GM23338 (cell line): ENCODE measurements at regions not wholly inside any gene's neighbourhood (a gene's known extent, or its start where the extent isn't known, plus 50 kb on each side); places are given as distances from the start of the nearest gene placed in this dataset.

Source experiments
- ATAC-seq: fragments of 200-7000 bp; cut with Tn5 transposase; 3 replicates; pipeline ENCODE4 v1.9.1; 2020
- DNase-seq: peaks from one replicate; pipeline ENCODE4 v3.0.0-alpha.2; 2015; ENCODE audit warnings: low spot score
- H2AFZ ChIP-seq: fragments of 200-600 bp; sonication (generic); 2 replicates; pipeline ENCODE4 v1.8.0; 2016; ENCODE audit warnings: antibody characterized with exemption, mild to moderate bottlenecking, moderate library complexity
- H3F3A ChIP-seq: fragments of 200-600 bp; sonication (generic); replicated peaks from 2 replicates; pipeline ENCODE4 v1.8.0; 2017; ENCODE audit warnings: antibody characterized with exemption, mixed run types, low read depth
- H3K27ac ChIP-seq: fragments of 200-600 bp; sonication (generic); 2 replicates; pipeline ENCODE4 v1.6.1; 2016; ENCODE audit warnings: low read depth
- H3K27me3 ChIP-seq: fragments of 200-600 bp; sonication (generic); 2 replicates; pipeline ENCODE4 v1.8.0; 2016; ENCODE audit warnings: mild to moderate bottlenecking, mixed run types, moderate library complexity; ENCODE audit not compliant: insufficient read depth
- H3K36me3 ChIP-seq: fragments of 200-600 bp; sonication (generic); 2 replicates; pipeline ENCODE4 v1.8.0; 2016; ENCODE audit warnings: mild to moderate bottlenecking; ENCODE audit not compliant: insufficient read depth
- H3K4me1 ChIP-seq: fragments of 200-600 bp; sonication (generic); 2 replicates; pipeline ENCODE4 v1.8.0; 2016; ENCODE audit warnings: mild to moderate bottlenecking, moderate library complexity; ENCODE audit not compliant: insufficient read depth
- H3K4me2 ChIP-seq: fragments of 200-600 bp; sonication (generic); 2 replicates; pipeline ENCODE4 v1.7.1; 2017; ENCODE audit warnings: mixed run types
- H3K4me3 ChIP-seq: fragments of 200-600 bp; sonication (generic); 2 replicates; pipeline ENCODE4 v1.6.1; 2016; ENCODE audit warnings: mixed run types
- H3K79me2 ChIP-seq: fragments of 200-600 bp; sonication (generic); replicated peaks from 2 replicates; pipeline ENCODE4 v1.8.0; 2017; ENCODE audit warnings: mild to moderate bottlenecking; ENCODE audit not compliant: insufficient read depth
- H3K9me2 ChIP-seq: fragments of 200-600 bp; sonication (generic); 2 replicates; pipeline ENCODE4 v1.8.0; 2017; ENCODE audit not compliant: insufficient read depth
- H4K20me1 ChIP-seq: fragments of 200-600 bp; sonication (generic); replicated peaks from 2 replicates; pipeline ENCODE4 v1.8.0; 2017; ENCODE audit warnings: mild to moderate bottlenecking; ENCODE audit not compliant: insufficient read depth
- H3K27ac Mint-ChIP-seq: 2 replicates; pipeline ENCODE4 v1.8.0; 2020; ENCODE audit warnings: inconsistent platforms, mild to moderate bottlenecking, moderate library complexity, mixed read lengths
- H3K27me3 Mint-ChIP-seq: 3 replicates; pipeline ENCODE4 v1.8.0; 2022; ENCODE audit warnings: low read depth, mild to moderate bottlenecking, moderate library complexity, mixed read lengths, inconsistent platforms; ENCODE audit not compliant: insufficient read depth, poor library complexity
- H3K36me3 Mint-ChIP-seq: 3 replicates; pipeline ENCODE4 v1.8.0; 2021; ENCODE audit warnings: low read depth, mild to moderate bottlenecking, inconsistent platforms, moderate library complexity, mixed read lengths
- H3K4me1 Mint-ChIP-seq: 3 replicates; pipeline ENCODE4 v1.8.0; 2020; ENCODE audit warnings: mild to moderate bottlenecking, inconsistent platforms, mixed read lengths
- H3K4me3 Mint-ChIP-seq: 3 replicates; pipeline ENCODE4 v1.8.0; 2021; ENCODE audit warnings: moderate library complexity, mild to moderate bottlenecking, inconsistent platforms, mixed read lengths
- H3K9me3 Mint-ChIP-seq: 3 replicates; pipeline ENCODE4 v1.8.0; 2020; ENCODE audit warnings: moderate library complexity, mild to moderate bottlenecking, inconsistent platforms, mixed read lengths
- CREB1 ChIP-seq: fragments of 250-450 bp; sonication (Bioruptor Pico); IDR thresholded peaks from 2 replicates; pipeline ENCODE4 v1.5.0; 2020; ENCODE audit warnings: low read depth, mild to moderate bottlenecking, moderate library complexity
- EZH2 ChIP-seq: fragments of 200-600 bp; sonication (generic); IDR thresholded peaks from one replicate; pipeline ENCODE4 v1.8.0; 2017; ENCODE audit warnings: antibody characterized with exemption, mild to moderate bottlenecking, low read depth; ENCODE audit not compliant: unreplicated experiment
- EZH2phosphoT487 ChIP-seq: fragments of 200-600 bp; sonication (generic); IDR thresholded peaks from one replicate; pipeline ENCODE4 v1.8.1; 2018; ENCODE audit warnings: antibody characterized with exemption; ENCODE audit not compliant: unreplicated experiment
- JUNB ChIP-seq: IDR thresholded peaks from one replicate; pipeline ENCODE4 v1.6.1; 2016; ENCODE audit warnings: antibody characterized with exemption; ENCODE audit not compliant: unreplicated experiment
- NANOG ChIP-seq: IDR thresholded peaks from 2 replicates; pipeline ENCODE4 v1.6.1; 2016; ENCODE audit warnings: antibody characterized with exemption, borderline replicate concordance
- POLR2AphosphoS5 ChIP-seq: IDR thresholded peaks from 2 replicates; pipeline ENCODE4 v1.6.1; 2016; ENCODE audit warnings: antibody characterized with exemption, low read depth
- STAT1 ChIP-seq: IDR thresholded peaks from one replicate; pipeline ENCODE4 v1.6.1; 2016; ENCODE audit warnings: antibody characterized with exemption; ENCODE audit not compliant: unreplicated experiment
- ZNF114 ChIP-seq: fragments of 250-450 bp; sonication (Bioruptor Pico); IDR thresholded peaks from 2 replicates; pipeline ENCODE4 v1.5.0; 2020; ENCODE audit warnings: mild to moderate bottlenecking, moderate library complexity
- ZNF331 ChIP-seq: fragments of 250-450 bp; sonication (Bioruptor Pico); IDR thresholded peaks from 2 replicates; pipeline ENCODE4 v1.5.0; 2020; ENCODE audit warnings: low read depth, mild to moderate bottlenecking, moderate library complexity
- TF ChIP-seq, protein P1 (sequence below): fragments of 250-450 bp; sonication (Bioruptor Pico); IDR thresholded peaks from 2 replicates; pipeline ENCODE4 v1.5.0; 2020; ENCODE audit warnings: mild to moderate bottlenecking, moderate library complexity
- TF ChIP-seq, protein P2 (sequence below): IDR thresholded peaks from 2 replicates; pipeline ENCODE4 v1.6.1; 2016; ENCODE audit warnings: antibody characterized with exemption
- TF ChIP-seq, protein P3 (sequence below): IDR thresholded peaks from one replicate; pipeline ENCODE4 v1.6.1; 2018; ENCODE audit warnings: antibody characterized with exemption; ENCODE audit not compliant: unreplicated experiment
- TF ChIP-seq, protein P4 (sequence below), 2 experiments: fragments of 200-600 bp in 1 of 2; sonication (generic) in 1 of 2; conservative IDR thresholded peaks; 2 replicates each; pipeline versions ENCODE4 v1.5.1 to v1.6.1; 2016 to 2017; ENCODE audit warnings: antibody characterized with exemption in 2 of 2, low read depth in 2 of 2, mild to moderate bottlenecking in 2 of 2, moderate library complexity in 1 of 2

DNA sequence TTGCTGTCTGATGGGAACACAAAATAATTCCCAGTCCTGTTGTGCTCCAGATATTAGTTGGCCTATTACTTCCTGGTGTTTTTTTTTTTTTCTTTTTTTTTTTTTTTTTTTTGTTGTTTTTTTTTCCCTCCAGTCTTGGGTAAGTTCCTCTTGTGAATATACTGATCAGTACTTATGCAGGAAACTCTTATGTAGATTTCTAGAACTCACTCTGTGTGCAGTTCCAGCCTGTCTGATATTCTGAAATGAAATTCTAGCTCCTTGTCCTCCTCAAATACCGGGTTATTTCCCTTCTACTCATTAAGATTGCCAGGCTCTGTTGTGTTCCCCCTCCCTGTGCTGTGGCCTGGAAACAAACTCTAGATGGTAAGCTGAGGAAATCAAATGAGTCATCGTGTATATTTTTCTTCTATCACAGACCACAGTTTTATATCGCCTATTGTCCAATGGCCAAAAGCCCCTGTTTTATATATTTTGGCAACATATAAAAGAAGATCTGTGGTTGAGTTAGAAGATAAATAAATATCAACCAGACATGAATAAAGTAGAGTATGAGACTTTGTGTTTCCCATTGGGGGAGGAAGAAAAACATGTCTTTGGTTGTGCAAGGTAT is 124.3 kb upstream of the UGT8 start:
- peaks cover 7% of the 10 kb centered on the region for H3K27me3 Mint-ChIP-seq
- peaks cover 26% of the 10 kb centered on the region for H3K36me3 Mint-ChIP-seq
- H3K4me3 ChIP-seq, result no peak overlapping the region
- H3K4me3 Mint-ChIP-seq, result no peak overlapping the region
- no peaks in the 10 kb centered on the region for H3F3A ChIP-seq
- TF ChIP-seq, protein P1, sequence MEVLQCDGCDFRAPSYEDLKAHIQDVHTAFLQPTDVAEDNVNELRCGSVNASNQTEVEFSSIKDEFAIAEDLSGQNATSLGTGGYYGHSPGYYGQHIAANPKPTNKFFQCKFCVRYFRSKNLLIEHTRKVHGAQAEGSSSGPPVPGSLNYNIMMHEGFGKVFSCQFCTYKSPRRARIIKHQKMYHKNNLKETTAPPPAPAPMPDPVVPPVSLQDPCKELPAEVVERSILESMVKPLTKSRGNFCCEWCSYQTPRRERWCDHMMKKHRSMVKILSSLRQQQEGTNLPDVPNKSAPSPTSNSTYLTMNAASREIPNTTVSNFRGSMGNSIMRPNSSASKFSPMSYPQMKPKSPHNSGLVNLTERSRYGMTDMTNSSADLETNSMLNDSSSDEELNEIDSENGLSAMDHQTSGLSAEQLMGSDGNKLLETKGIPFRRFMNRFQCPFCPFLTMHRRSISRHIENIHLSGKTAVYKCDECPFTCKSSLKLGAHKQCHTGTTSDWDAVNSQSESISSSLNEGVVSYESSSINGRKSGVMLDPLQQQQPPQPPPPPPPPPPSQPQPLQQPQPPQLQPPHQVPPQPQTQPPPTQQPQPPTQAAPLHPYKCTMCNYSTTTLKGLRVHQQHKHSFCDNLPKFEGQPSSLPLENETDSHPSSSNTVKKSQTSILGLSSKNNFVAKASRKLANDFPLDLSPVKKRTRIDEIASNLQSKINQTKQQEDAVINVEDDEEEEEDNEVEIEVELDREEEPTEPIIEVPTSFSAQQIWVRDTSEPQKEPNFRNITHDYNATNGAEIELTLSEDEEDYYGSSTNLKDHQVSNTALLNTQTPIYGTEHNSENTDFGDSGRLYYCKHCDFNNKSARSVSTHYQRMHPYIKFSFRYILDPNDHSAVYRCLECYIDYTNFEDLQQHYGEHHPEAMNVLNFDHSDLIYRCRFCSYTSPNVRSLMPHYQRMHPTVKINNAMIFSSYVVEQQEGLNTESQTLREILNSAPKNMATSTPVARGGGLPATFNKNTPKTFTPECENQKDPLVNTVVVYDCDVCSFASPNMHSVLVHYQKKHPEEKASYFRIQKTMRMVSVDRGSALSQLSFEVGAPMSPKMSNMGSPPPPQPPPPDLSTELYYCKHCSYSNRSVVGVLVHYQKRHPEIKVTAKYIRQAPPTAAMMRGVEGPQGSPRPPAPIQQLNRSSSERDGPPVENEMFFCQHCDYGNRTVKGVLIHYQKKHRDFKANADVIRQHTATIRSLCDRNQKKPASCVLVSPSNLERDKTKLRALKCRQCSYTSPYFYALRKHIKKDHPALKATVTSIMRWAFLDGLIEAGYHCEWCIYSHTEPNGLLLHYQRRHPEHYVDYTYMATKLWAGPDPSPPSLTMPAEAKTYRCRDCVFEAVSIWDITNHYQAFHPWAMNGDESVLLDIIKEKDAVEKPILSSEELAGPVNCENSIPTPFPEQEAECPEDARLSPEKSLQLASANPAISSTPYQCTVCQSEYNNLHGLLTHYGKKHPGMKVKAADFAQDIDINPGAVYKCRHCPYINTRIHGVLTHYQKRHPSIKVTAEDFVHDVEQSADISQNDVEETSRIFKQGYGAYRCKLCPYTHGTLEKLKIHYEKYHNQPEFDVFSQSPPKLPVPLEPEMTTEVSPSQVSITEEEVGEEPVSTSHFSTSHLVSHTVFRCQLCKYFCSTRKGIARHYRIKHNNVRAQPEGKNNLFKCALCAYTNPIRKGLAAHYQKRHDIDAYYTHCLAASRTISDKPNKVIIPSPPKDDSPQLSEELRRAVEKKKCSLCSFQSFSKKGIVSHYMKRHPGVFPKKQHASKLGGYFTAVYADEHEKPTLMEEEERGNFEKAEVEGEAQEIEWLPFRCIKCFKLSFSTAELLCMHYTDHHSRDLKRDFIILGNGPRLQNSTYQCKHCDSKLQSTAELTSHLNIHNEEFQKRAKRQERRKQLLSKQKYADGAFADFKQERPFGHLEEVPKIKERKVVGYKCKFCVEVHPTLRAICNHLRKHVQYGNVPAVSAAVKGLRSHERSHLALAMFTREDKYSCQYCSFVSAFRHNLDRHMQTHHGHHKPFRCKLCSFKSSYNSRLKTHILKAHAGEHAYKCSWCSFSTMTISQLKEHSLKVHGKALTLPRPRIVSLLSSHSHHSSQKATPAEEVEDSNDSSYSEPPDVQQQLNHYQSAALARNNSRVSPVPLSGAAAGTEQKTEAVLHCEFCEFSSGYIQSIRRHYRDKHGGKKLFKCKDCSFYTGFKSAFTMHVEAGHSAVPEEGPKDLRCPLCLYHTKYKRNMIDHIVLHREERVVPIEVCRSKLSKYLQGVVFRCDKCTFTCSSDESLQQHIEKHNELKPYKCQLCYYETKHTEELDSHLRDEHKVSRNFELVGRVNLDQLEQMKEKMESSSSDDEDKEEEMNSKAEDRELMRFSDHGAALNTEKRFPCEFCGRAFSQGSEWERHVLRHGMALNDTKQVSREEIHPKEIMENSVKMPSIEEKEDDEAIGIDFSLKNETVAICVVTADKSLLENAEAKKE, result no peak
- TF ChIP-seq ZNF331 (CRISPR knock-in tag), result no peak
- TF ChIP-seq, protein P2, sequence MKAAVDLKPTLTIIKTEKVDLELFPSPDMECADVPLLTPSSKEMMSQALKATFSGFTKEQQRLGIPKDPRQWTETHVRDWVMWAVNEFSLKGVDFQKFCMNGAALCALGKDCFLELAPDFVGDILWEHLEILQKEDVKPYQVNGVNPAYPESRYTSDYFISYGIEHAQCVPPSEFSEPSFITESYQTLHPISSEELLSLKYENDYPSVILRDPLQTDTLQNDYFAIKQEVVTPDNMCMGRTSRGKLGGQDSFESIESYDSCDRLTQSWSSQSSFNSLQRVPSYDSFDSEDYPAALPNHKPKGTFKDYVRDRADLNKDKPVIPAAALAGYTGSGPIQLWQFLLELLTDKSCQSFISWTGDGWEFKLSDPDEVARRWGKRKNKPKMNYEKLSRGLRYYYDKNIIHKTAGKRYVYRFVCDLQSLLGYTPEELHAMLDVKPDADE, result no peak
- TF ChIP-seq JUNB, result no peak
- TF ChIP-seq CREB1 (CRISPR knock-in tag), result no peak
- no peak for TF ChIP-seq STAT1
- TF ChIP-seq EZH2, result no peak
- TF ChIP-seq, protein P3, sequence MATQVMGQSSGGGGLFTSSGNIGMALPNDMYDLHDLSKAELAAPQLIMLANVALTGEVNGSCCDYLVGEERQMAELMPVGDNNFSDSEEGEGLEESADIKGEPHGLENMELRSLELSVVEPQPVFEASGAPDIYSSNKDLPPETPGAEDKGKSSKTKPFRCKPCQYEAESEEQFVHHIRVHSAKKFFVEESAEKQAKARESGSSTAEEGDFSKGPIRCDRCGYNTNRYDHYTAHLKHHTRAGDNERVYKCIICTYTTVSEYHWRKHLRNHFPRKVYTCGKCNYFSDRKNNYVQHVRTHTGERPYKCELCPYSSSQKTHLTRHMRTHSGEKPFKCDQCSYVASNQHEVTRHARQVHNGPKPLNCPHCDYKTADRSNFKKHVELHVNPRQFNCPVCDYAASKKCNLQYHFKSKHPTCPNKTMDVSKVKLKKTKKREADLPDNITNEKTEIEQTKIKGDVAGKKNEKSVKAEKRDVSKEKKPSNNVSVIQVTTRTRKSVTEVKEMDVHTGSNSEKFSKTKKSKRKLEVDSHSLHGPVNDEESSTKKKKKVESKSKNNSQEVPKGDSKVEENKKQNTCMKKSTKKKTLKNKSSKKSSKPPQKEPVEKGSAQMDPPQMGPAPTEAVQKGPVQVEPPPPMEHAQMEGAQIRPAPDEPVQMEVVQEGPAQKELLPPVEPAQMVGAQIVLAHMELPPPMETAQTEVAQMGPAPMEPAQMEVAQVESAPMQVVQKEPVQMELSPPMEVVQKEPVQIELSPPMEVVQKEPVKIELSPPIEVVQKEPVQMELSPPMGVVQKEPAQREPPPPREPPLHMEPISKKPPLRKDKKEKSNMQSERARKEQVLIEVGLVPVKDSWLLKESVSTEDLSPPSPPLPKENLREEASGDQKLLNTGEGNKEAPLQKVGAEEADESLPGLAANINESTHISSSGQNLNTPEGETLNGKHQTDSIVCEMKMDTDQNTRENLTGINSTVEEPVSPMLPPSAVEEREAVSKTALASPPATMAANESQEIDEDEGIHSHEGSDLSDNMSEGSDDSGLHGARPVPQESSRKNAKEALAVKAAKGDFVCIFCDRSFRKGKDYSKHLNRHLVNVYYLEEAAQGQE, result no peak
- TF ChIP-seq EZH2phosphoT487, result no peak
- TF ChIP-seq POLR2AphosphoS5, result no peak
- TF ChIP-seq ZNF114 (CRISPR knock-in tag), result no peak
- no peak for TF ChIP-seq NANOG
- TF ChIP-seq, protein P4, sequence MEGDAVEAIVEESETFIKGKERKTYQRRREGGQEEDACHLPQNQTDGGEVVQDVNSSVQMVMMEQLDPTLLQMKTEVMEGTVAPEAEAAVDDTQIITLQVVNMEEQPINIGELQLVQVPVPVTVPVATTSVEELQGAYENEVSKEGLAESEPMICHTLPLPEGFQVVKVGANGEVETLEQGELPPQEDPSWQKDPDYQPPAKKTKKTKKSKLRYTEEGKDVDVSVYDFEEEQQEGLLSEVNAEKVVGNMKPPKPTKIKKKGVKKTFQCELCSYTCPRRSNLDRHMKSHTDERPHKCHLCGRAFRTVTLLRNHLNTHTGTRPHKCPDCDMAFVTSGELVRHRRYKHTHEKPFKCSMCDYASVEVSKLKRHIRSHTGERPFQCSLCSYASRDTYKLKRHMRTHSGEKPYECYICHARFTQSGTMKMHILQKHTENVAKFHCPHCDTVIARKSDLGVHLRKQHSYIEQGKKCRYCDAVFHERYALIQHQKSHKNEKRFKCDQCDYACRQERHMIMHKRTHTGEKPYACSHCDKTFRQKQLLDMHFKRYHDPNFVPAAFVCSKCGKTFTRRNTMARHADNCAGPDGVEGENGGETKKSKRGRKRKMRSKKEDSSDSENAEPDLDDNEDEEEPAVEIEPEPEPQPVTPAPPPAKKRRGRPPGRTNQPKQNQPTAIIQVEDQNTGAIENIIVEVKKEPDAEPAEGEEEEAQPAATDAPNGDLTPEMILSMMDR (conservative IDR thresholded peaks at IDR 0.05; ENCODE audit: low read depth in 2 of 2), result no peak
- no peak for DNase-seq
- no peak overlapping the region for H2AFZ ChIP-seq
- H3K27me3 ChIP-seq, result no peaks in the 10 kb centered on the region
- no peaks in the 10 kb centered on the region for H3K79me2 ChIP-seq
- H4K20me1 ChIP-seq, result no peaks in the 10 kb centered on the region
- H3K9me2 ChIP-seq, result no peaks in the 10 kb centered on the region
- H3K4me2 ChIP-seq, result no peak overlapping the region
- H3K4me1 Mint-ChIP-seq, result peaks cover 8% of the 10 kb centered on the region
- no peaks in the 10 kb centered on the region for H3K36me3 ChIP-seq
- H3K27ac ChIP-seq, result no peak overlapping the region
- peaks cover 4% of the 10 kb centered on the region; the same call in 1 of the 2 replicates for H3K4me1 ChIP-seq
- ATAC-seq, result no peak
- peak overlapping the region; percentile 33; the same call in 1 of the 2 replicates for H3K27ac Mint-ChIP-seq
- peaks cover 10% of the 10 kb centered on the region for H3K9me3 Mint-ChIP-seq
